GM10248 (cell line): ENCODE measurements at regions not wholly inside any gene's neighbourhood (a gene's known extent, or its start where the extent isn't known, plus 50 kb on each side); places are given as distances from the start of the nearest gene placed in this dataset.

Experiments used
- CTCF ChIA-PET: fragments of 300-600 bp; sonication (Branson Sonifier 250); formaldehyde crosslinking; extraction: SDS; loops from one replicate; lab custom pipeline; 2021; ENCODE audit warnings: antibody characterized with exemption; lab: Yijun Ruan, JAX
- POLR2A ChIA-PET: fragments of 350-650 bp; sonication (Branson Sonifier 250); formaldehyde crosslinking; extraction: SDS; loops from one replicate; lab custom pipeline; 2020; ENCODE audit warnings: antibody characterized with exemption; lab: Yijun Ruan, JAX
- DNase-seq: peaks from one replicate; pipeline ENCODE4 v3.0.0; 2012; ENCODE audit errors: extremely low spot score
- TF ChIP-seq, protein P1 (sequence below): IDR thresholded peaks from 2 replicates; pipeline ENCODE4 v1.5.1; 2012; ENCODE audit warnings: mild to moderate bottlenecking, low read depth; ENCODE audit errors: extremely low read depth, missing control alignments, control extremely low read depth

DNA sequence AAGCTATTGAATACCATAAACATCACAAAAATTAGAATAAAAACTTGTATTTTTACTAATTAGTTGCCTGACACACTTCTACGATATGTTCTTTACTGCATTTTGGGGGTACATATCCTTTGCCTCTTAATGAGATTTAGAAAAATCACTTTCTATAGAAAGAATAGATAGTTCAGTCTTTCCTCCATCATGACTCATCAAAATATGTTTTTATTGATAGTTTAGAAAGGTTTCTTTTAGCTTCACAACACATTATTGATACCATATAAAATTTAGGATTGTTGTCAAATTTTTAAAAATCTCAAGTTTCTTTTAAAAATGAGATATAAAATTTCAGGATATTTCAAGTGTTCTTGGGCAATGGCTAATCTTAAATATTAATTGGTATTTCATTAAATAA lies 74.5 kb upstream of the NOCT start:
- TF ChIP-seq, protein P1, sequence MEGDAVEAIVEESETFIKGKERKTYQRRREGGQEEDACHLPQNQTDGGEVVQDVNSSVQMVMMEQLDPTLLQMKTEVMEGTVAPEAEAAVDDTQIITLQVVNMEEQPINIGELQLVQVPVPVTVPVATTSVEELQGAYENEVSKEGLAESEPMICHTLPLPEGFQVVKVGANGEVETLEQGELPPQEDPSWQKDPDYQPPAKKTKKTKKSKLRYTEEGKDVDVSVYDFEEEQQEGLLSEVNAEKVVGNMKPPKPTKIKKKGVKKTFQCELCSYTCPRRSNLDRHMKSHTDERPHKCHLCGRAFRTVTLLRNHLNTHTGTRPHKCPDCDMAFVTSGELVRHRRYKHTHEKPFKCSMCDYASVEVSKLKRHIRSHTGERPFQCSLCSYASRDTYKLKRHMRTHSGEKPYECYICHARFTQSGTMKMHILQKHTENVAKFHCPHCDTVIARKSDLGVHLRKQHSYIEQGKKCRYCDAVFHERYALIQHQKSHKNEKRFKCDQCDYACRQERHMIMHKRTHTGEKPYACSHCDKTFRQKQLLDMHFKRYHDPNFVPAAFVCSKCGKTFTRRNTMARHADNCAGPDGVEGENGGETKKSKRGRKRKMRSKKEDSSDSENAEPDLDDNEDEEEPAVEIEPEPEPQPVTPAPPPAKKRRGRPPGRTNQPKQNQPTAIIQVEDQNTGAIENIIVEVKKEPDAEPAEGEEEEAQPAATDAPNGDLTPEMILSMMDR: no peak
- CTCF ChIA-PET: interaction anchor here (0.7 kb wide), 1 partner anchor 21 kb away, joined by 3 read pairs; no protein-coding TSS in a partner anchor
- POLR2A ChIA-PET: no interaction called here
- DNase-seq: no peak

DNA sequence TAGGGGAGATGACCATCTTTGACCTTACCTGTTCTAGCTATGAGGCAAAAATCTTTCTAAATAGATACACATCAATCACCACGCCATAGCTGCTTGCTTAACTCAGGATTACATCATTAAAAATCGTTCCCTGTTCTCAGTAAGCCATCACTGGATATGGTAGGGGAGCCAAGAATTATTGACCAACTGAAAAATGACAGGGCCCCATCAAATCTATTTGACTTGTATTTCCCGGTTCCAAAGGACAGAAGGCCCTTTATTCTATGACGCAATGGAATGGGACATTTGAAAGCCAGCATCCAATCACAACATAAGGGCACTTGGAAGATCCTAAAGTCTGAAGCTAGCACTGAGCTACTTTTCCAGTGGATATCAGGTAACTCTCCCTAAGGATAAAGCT lies 75.6 kb upstream of the NOCT start:
- TF ChIP-seq, protein P1: no peak
- ChIA-PET CTCF (interaction anchor here (1.0 to 1.1 kb wide), 2 partner anchors 9 to 12 kb away, joined by 3 to 5 read pairs; no protein-coding TSS in a partner anchor), POLR2A (no interaction called here)
- no peak for DNase-seq

DNA sequence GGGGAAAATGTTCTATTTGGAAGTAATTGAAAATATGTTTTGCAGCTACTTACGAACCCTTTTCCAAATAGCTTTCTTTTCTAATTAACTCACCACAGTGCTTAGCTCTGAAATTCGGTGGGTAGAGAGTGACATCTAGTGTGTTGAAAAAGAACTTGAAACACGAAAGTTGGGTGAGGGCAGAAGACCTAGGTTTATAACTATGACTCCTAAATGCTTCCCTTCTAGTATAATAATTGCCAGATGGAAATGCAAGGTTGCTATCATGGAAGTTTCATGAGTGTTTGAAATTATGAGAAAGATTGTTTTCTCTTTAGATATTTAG lies 77.3 kb upstream of the NOCT start:
- POLR2A ChIA-PET: no interaction called here
- CTCF ChIA-PET: interaction anchor here (0.6 to 1.4 kb wide), 12 partner anchors 10 to 1118 kb away, joined by 3 to 7 read pairs (median 4); no protein-coding TSS in a partner anchor
- TF ChIP-seq, protein P1: peak; percentile 51
- DNase-seq: peak; percentile 26

DNA sequence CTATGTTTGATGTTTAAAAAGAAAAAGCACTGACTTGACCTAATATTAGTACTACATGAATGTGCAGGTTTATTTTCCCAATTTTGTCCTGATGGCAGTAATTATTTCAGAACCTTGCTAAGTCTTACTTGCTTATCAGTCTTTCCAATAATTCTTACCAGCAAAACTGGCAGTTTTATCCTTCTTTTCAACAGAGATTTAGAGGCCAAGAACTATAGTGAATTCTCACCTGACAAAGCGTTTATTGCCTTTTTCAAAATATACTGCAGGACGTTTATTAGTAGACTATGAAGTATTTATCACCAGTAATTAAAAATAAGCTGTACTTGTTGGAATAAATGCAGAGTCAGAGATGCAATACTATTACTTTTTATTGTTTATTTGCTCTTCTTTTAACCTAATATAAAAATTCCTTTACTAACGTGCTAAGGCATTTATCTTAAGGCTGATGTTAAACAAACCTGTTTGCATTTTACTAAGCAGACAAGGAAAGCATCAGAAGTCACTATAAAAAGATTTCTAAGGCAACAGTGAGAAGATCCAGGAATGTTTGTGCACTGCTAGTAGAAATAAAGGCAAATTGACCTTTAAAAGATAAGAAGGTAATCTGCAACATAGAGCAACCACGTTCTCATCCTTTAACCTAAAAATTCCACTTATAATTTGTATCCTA lies 80.3 kb upstream of the NOCT start:
- TF ChIP-seq, protein P1: no peak
- POLR2A ChIA-PET: no interaction called here
- CTCF ChIA-PET: interaction anchor here (1.1 kb wide), 1 partner anchor 9 kb away, joined by 5 read pairs; no protein-coding TSS in a partner anchor
- no peak for DNase-seq

DNA sequence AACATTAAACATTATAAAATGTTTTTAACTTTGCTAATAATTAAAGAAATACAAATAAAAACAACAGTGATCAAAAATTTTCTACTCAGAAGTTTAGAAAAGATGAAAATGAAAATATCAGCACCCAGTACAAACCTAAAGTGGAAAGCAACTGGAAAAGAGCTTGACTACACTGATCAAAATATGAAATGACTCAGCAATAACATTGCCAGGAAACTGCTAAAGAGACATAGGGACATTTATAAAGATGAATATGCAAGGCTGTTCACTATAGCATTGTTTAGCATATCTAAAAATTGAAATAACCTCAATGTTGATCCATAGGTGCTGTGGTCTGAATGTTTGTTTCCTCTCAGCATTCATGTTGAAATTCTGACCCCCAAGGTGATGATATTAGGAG lies 88.5 kb upstream of the NOCT start:
- ChIA-PET CTCF (no interaction called here), POLR2A (no interaction called here)
- DNase-seq: no peak
- TF ChIP-seq, protein P1: no peak

DNA sequence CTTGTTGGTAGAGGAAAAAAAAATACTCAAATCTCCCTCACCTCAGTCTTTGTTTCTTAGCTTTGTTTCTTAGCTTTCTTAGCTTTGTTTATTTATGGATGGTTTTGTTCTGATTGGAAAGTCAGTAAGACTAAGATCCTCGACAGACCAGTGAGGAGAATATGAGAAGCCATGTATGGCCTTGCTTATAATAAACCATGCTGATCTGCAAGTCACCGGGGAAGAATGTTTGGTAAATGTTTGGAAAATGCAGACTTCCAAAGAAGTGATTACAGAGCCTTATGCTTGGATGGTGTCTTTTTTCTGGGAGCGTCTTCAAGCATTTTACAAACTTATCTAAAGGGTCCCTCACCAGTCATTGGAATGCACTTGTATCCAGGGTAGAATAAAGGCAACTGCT lies 90.1 kb upstream of the NOCT start:
- TF ChIP-seq, protein P1: no peak
- CTCF ChIA-PET: interaction anchor here (0.7 to 1.9 kb wide), 5 partner anchors 9 to 54 kb away, joined by 3 to 9 read pairs (median 5); no protein-coding TSS in a partner anchor
- no peak for DNase-seq
- POLR2A ChIA-PET: no interaction called here
